OCI-LY1 (cell line): ENCODE measurements at regions not wholly inside any gene's neighbourhood (a gene's known extent, or its start where the extent isn't known, plus 50 kb on each side); places are given as distances from the start of the nearest gene placed in this dataset.

Source experiments
- H2AFZ ChIP-seq: fragments of 200-600 bp; sonication (generic), shearing (Covaris generic); 2 replicates; pipeline ENCODE4 v1.6.0; 2014; ENCODE audit warnings: antibody characterized with exemption, mild to moderate bottlenecking, low read length
- H3F3A ChIP-seq: fragments of 200-600 bp; sonication (generic), shearing (Covaris generic); 2 replicates; pipeline ENCODE4 v1.6.0; 2014; ENCODE audit warnings: mild to moderate bottlenecking, antibody characterized with exemption, low read length, moderate library complexity; ENCODE audit not compliant: insufficient read depth
- H3K27ac ChIP-seq: fragments of 200-600 bp; sonication (generic); 2 replicates; pipeline ENCODE4 v1.5.1; 2014; ENCODE audit warnings: low read length, mixed run types, mild to moderate bottlenecking, low read depth; ENCODE audit not compliant: poor library complexity, severe bottlenecking
- H3K27me3 ChIP-seq: fragments of 200-600 bp; sonication (generic); 2 replicates; pipeline ENCODE4 v1.6.0; 2014; ENCODE audit warnings: antibody characterized with exemption, mild to moderate bottlenecking, low read length, moderate library complexity; ENCODE audit not compliant: insufficient read depth
- H3K36me3 ChIP-seq: fragments of 200-600 bp; sonication (generic); 2 replicates; pipeline ENCODE4 v1.6.1; 2014; ENCODE audit warnings: mild to moderate bottlenecking, antibody characterized with exemption, low read length, moderate library complexity, mixed read lengths; ENCODE audit not compliant: insufficient read depth
- H3K4me1 ChIP-seq: fragments of 200-600 bp; sonication (generic); 2 replicates; pipeline ENCODE4 v1.5.1; 2014; ENCODE audit warnings: mild to moderate bottlenecking, low read length, moderate library complexity; ENCODE audit not compliant: insufficient read depth, severe bottlenecking
- H3K4me2 ChIP-seq: fragments of 200-600 bp; sonication (generic), shearing (Covaris generic); 2 replicates; pipeline ENCODE4 v1.6.1; 2014; ENCODE audit warnings: low read length
- H3K4me3 ChIP-seq: fragments of 200-600 bp; sonication (generic); 2 replicates; pipeline ENCODE4 v1.5.1; 2014; ENCODE audit warnings: low read length, low read depth, mild to moderate bottlenecking, mixed read lengths; ENCODE audit not compliant: poor library complexity, severe bottlenecking
- H3K79me2 ChIP-seq: fragments of 200-600 bp; shearing (Covaris generic); 2 replicates; pipeline ENCODE4 v1.6.1; 2016; ENCODE audit warnings: mixed run types, low read length, mixed read lengths; ENCODE audit not compliant: insufficient read depth
- H3K9ac ChIP-seq: fragments of 200-600 bp; sonication (generic), shearing (Covaris generic); 2 replicates; pipeline ENCODE4 v1.6.1; 2014; ENCODE audit warnings: mild to moderate bottlenecking, low read length, mixed read lengths
- H3K9me2 ChIP-seq: fragments of 200-600 bp; sonication (generic), shearing (Covaris generic); 2 replicates; pipeline ENCODE4 v1.6.1; 2014; ENCODE audit warnings: low read depth, mild to moderate bottlenecking, low read length, mixed read lengths
- H3K9me3 ChIP-seq: fragments of 200-600 bp; shearing (Covaris generic); 2 replicates; pipeline ENCODE4 v1.6.1; 2014; ENCODE audit warnings: low read length, mixed read lengths
- H4K20me1 ChIP-seq: fragments of 200-600 bp; sonication (generic), shearing (Covaris generic); 2 replicates; pipeline ENCODE4 v1.6.0; 2016; ENCODE audit warnings: mild to moderate bottlenecking, low read length; ENCODE audit not compliant: insufficient read depth
- CTCF ChIP-seq: fragments of 200-600 bp; sonication (generic), shearing (Covaris generic); IDR thresholded peaks from 2 replicates; pipeline ENCODE4 v1.5.1; 2017; ENCODE audit warnings: mild to moderate bottlenecking, antibody characterized with exemption, low read length, moderate library complexity, mixed read lengths
- EZH2 ChIP-seq: fragments of 200-600 bp; sonication (generic), shearing (Covaris generic); IDR thresholded peaks from 2 replicates; pipeline ENCODE4 v1.8.0; 2017; ENCODE audit warnings: borderline replicate concordance, mixed run types, mild to moderate bottlenecking, antibody characterized with exemption, low read length, moderate library complexity, mixed read lengths

GRCh38 chr3:117881210-117881609 is 1153.4 kb downstream of the IGSF11 start:
- Histone ChIP-seq H4K20me1 (no peaks in the 10 kb centered on the region), H2AFZ (no peak overlapping the region), H3K36me3 (no peaks in the 10 kb centered on the region), H3K9me3 (no peaks in the 10 kb centered on the region), H3K9me2 (no peaks in the 10 kb centered on the region), H3K79me2 (no peaks in the 10 kb centered on the region), H3K4me2 (no peak overlapping the region), H3K4me1 (no peaks in the 10 kb centered on the region), H3K27ac (no peak overlapping the region), H3K4me3 (no peak overlapping the region), H3K9ac (no peak overlapping the region), H3K27me3 (no peaks in the 10 kb centered on the region), H3F3A (no peaks in the 10 kb centered on the region)
- TF ChIP-seq CTCF (no peak), EZH2 (no peak)

- TF ChIP-seq CTCF (no peak), EZH2 (no peak)
- Histone ChIP-seq H3K9me2 (no peaks in the 10 kb centered on the region), H2AFZ (no peak overlapping the region), H3F3A (no peaks in the 10 kb centered on the region), H3K4me3 (no peak overlapping the region), H4K20me1 (no peaks in the 10 kb centered on the region), H3K27ac (no peak overlapping the region), H3K79me2 (no peaks in the 10 kb centered on the region), H3K4me1 (no peaks in the 10 kb centered on the region), H3K36me3 (no peaks in the 10 kb centered on the region), H3K9me3 (no peaks in the 10 kb centered on the region), H3K4me2 (no peak overlapping the region), H3K27me3 (no peaks in the 10 kb centered on the region), H3K9ac (no peak overlapping the region)
Measured at GRCh38 chr3:117885011-117885441, 1149.6 kb downstream of the IGSF11 start.

- Histone ChIP-seq H3F3A (no peaks in the 10 kb centered on the region), H2AFZ (no peak overlapping the region), H3K27ac (no peak overlapping the region), H3K4me1 (no peaks in the 10 kb centered on the region), H3K27me3 (no peaks in the 10 kb centered on the region), H4K20me1 (no peaks in the 10 kb centered on the region), H3K79me2 (no peaks in the 10 kb centered on the region), H3K4me3 (no peak overlapping the region), H3K9me2 (no peaks in the 10 kb centered on the region), H3K9ac (no peak overlapping the region), H3K9me3 (no peaks in the 10 kb centered on the region), H3K36me3 (no peaks in the 10 kb centered on the region), H3K4me2 (no peak overlapping the region)
- TF ChIP-seq EZH2 (no peak), CTCF (no peak)
Measured at GRCh38 chr3:117886147-117886546, 1148.5 kb downstream of the IGSF11 start.
